B cell (primary cell): ENCODE measurements at regions not wholly inside any gene's neighbourhood (a gene's known extent, or its start where the extent isn't known, plus 50 kb on each side); places are given as distances from the start of the nearest gene placed in this dataset.

Experiments used
- ATAC-seq: fragments of 200-7000 bp; cut with Tn5 transposase; one replicate; pipeline ENCODE4 v1.10.0; 2021; ENCODE audit warnings: low read depth, mild to moderate bottlenecking, moderate number of reproducible peaks, moderate library complexity
- CTCF ChIA-PET: fragments of 350-600 bp; sonication (Branson Sonifier 250); formaldehyde crosslinking; loops from one replicate; lab custom pipeline; 2021; ENCODE audit warnings: antibody characterized with exemption, inconsistent platforms; lab: Charles Lee
- POLR2A ChIA-PET: fragments of 350-600 bp; sonication (Branson Sonifier 250); formaldehyde crosslinking; loops from one replicate; lab custom pipeline; 2021; ENCODE audit warnings: antibody characterized with exemption; lab: Charles Lee
- DNase-seq: peaks from one replicate; pipeline ENCODE4 v3.0.0; 2013
- H2AFZ ChIP-seq: 2 replicates; pipeline ENCODE4 v1.6.1; 2012; ENCODE audit warnings: mild to moderate bottlenecking, low read depth, low read length; ENCODE audit not compliant: insufficient read depth, poor library complexity, severe bottlenecking
- H3K27ac ChIP-seq, 2 donors: 1 replicate in 1 of 2; 2 replicates in 1 of 2; pipeline ENCODE4 v1.5.1; 2012 to 2013; ENCODE audit warnings: low read length in 2 of 2, mild to moderate bottlenecking in 2 of 2, moderate library complexity in 1 of 2
- H3K27me3 ChIP-seq, 4 experiments: fragments of 200-600 bp in 1 of 4; sonication (generic) in 1 of 4; replicated peaks in 1 of 4; 1 replicate in 2 of 4; 2 replicates in 2 of 4; pipeline versions ENCODE4 v1.6.1 to v1.7.0; 2013 to 2016; ENCODE audit warnings: low read length in 3 of 4, mild to moderate bottlenecking in 2 of 4, mixed read lengths in 1 of 4, moderate library complexity in 1 of 4; ENCODE audit not compliant: insufficient read depth in 4 of 4, control insufficient read depth in 3 of 4; ENCODE audit errors: control extremely low read depth in 1 of 4
- H3K36me3 ChIP-seq, 2 experiments: replicated peaks in 1 of 2; 1 replicate in 1 of 2; 2 replicates in 1 of 2; pipeline versions ENCODE4 v1.6.1 to v1.7.1; 2013; ENCODE audit warnings: low read length in 1 of 2; ENCODE audit not compliant: insufficient read depth in 2 of 2, control insufficient read depth in 1 of 2; ENCODE audit errors: control extremely low read depth in 1 of 2, extremely low read depth in 1 of 2
- H3K4me1 ChIP-seq, 2 donors: fragments of 200-600 bp in 1 of 2; sonication (generic) in 1 of 2; 1 replicate in 1 of 2; 2 replicates in 1 of 2; pipeline versions ENCODE4 v1.5.1 to v1.6.1; 2013 to 2017; ENCODE audit warnings: low read length in 2 of 2; ENCODE audit not compliant: control insufficient read depth in 2 of 2, insufficient read depth in 2 of 2
- H3K4me2 ChIP-seq: replicated peaks from 2 replicates; pipeline ENCODE3; 2012; ENCODE audit warnings: mild to moderate bottlenecking, low read depth, low read length; ENCODE audit not compliant: poor library complexity, severe bottlenecking
- H3K4me3 ChIP-seq, 5 experiments: fragments of 200-600 bp in 1 of 5; sonication (generic) in 1 of 5; 1 replicate in 3 of 5; 2 replicates in 2 of 5; pipeline versions ENCODE4 v1.5.1 to v1.7.0; 2011 to 2016; ENCODE audit warnings: low read length in 4 of 5, mild to moderate bottlenecking in 4 of 5, low read depth in 2 of 5, control low read depth in 1 of 5, moderate library complexity in 1 of 5; ENCODE audit not compliant: insufficient read depth in 1 of 5; ENCODE audit errors: control extremely low read depth in 1 of 5, extremely low read depth in 1 of 5
- H3K79me2 ChIP-seq: fragments of 200-600 bp; sonication (generic); one replicate; pipeline ENCODE4 v1.6.0; 2016; ENCODE audit warnings: low read length; ENCODE audit not compliant: control insufficient read depth, insufficient read depth
- H3K9ac ChIP-seq: fragments of 200-600 bp; sonication (generic); 2 replicates; pipeline ENCODE4 v1.6.1; 2017; ENCODE audit warnings: mild to moderate bottlenecking, low read length, moderate library complexity
- H3K9me3 ChIP-seq, 3 donors: one replicate each; pipeline versions ENCODE4 v1.6.1 to v1.7.1; 2013; ENCODE audit warnings: low read length in 2 of 3; ENCODE audit not compliant: control insufficient read depth in 2 of 3, insufficient read depth in 1 of 3; ENCODE audit errors: control extremely low read depth in 1 of 3
- H4K20me1 ChIP-seq: 2 replicates; pipeline ENCODE4 v1.6.0; 2012; ENCODE audit warnings: mild to moderate bottlenecking, low read length; ENCODE audit not compliant: insufficient read depth, control insufficient read depth, poor library complexity, severe bottlenecking
- H3K27ac Mint-ChIP-seq: one replicate; pipeline ENCODE4 v1.8.0; 2021; ENCODE audit warnings: mixed read lengths
- H3K27me3 Mint-ChIP-seq: one replicate; pipeline ENCODE4 v1.8.0; 2021; ENCODE audit warnings: mixed read lengths
- H3K4me1 Mint-ChIP-seq: one replicate; pipeline ENCODE4 v1.8.0; 2021; ENCODE audit warnings: mixed read lengths
- H3K4me3 Mint-ChIP-seq: one replicate; pipeline ENCODE4 v1.8.0; 2021; ENCODE audit warnings: mixed read lengths
- H3K9me3 Mint-ChIP-seq: one replicate; pipeline ENCODE4 v1.8.0; 2022; ENCODE audit warnings: mixed read lengths; ENCODE audit not compliant: insufficient read depth
- EZH2 ChIP-seq: IDR thresholded peaks from 2 replicates; pipeline ENCODE4 v1.6.1; 2012; ENCODE audit warnings: borderline replicate concordance, low read depth, mild to moderate bottlenecking, moderate library complexity, low read length; ENCODE audit not compliant: insufficient read depth, poor library complexity, severe bottlenecking
- WGBS: methylation state at CpG from one replicate; pipeline ENCODE4 v1.1.5; 2013; ENCODE audit warnings: missing lambda C conversion rate; ENCODE audit not compliant: insufficient coverage; 5-methylcytosine and 5-hydroxymethylcytosine counted together
- intact Hi-C: fragments of 100-400 bp; cut with micrococcal nuclease; formaldehyde crosslinking; loops from one replicate; pipeline ENCODE4 v1.10.0; 2022
- TF ChIP-seq, protein P1 (sequence below): fragments of 200-600 bp; IDR thresholded peaks from one replicate; pipeline ENCODE4 v1.8.0; 2022; ENCODE audit warnings: antibody characterized with exemption, mild to moderate bottlenecking

DNA sequence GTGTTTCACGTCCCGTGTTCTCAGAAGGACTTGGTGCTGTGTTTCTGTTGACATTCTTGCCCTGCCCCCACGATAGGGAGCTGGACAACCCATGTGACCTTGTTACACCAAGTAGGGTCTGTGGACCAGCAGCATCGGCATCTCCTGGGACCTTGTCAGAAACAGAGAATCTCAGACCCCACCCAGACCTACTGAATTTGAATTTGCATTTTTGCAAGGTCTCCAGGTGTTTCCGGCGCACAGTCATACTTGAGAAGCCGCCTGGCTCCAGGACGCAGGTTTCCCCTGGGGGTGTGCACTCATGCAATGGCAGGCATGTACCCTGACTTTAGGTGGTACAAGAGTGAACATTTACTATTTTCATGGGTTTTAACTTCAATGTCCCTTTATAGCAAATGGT lies 117.9 kb downstream of the TLE3 start:
- H2AFZ ChIP-seq = no peak overlapping the region
- intact Hi-C loops = loop anchor here (1.0 to 10.0 kb wide), 8 partner anchors 16 to 485 kb away; no protein-coding TSS in a partner anchor
- Mint-ChIP-seq H3K9me3 (no peaks in the 10 kb centered on the region), H3K4me3 (peak overlapping the region; percentile 88), H3K27ac (peak overlapping the region; percentile 97), H3K4me1 (peaks cover 46% of the 10 kb centered on the region), H3K27me3 (peaks cover 8% of the 10 kb centered on the region)
- no peaks in the 10 kb centered on the region for H3K36me3 ChIP-seq
- TF ChIP-seq EZH2 = no peak
- TF ChIP-seq, protein P1, sequence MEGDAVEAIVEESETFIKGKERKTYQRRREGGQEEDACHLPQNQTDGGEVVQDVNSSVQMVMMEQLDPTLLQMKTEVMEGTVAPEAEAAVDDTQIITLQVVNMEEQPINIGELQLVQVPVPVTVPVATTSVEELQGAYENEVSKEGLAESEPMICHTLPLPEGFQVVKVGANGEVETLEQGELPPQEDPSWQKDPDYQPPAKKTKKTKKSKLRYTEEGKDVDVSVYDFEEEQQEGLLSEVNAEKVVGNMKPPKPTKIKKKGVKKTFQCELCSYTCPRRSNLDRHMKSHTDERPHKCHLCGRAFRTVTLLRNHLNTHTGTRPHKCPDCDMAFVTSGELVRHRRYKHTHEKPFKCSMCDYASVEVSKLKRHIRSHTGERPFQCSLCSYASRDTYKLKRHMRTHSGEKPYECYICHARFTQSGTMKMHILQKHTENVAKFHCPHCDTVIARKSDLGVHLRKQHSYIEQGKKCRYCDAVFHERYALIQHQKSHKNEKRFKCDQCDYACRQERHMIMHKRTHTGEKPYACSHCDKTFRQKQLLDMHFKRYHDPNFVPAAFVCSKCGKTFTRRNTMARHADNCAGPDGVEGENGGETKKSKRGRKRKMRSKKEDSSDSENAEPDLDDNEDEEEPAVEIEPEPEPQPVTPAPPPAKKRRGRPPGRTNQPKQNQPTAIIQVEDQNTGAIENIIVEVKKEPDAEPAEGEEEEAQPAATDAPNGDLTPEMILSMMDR = no peak
- H3K4me3 ChIP-seq = peak overlapping the region in 2 of 5 experiments; percentile 15 to 34
- peak; percentile 88 for ATAC-seq
- H3K79me2 ChIP-seq = no peaks in the 10 kb centered on the region
- peaks cover 0 to 16% (median 3%) of the 10 kb centered on the region in 4 experiments for H3K27me3 ChIP-seq
- CTCF ChIA-PET = interaction anchor here (0.7 to 3.1 kb wide), 20 partner anchors 17 to 347 kb away, joined by 3 to 12 read pairs (median 4); partner anchors contain the start of gene TLE3
- no peak overlapping the region for H3K9ac ChIP-seq
- peaks cover 41 to 51% of the 10 kb centered on the region in 2 donors for H3K4me1 ChIP-seq
- 51% methylated on average over 6 of the region's 8 CpGs for WGBS
- H3K9me3 ChIP-seq = peaks cover 0 to 7% (median 1%) of the 10 kb centered on the region in 3 donors
- H4K20me1 ChIP-seq = no peaks in the 10 kb centered on the region
- peak; percentile 92 for DNase-seq
- POLR2A ChIA-PET = interaction anchor here (0.6 to 2.5 kb wide), 9 partner anchors 15 to 513 kb away, joined by 3 to 22 read pairs (median 3); partner anchors contain the start of gene TLE3
- peak overlapping the region; percentile 71 to 75 for H3K27ac ChIP-seq
- peak overlapping the region; percentile 62 for H3K4me2 ChIP-seq
